Hippocampal formation (tissue), 2 donors: ENCODE measurements at regions not wholly inside any gene's neighbourhood (a gene's known extent, or its start where the extent isn't known, plus 50 kb on each side); places are given as distances from the start of the nearest gene placed in this dataset.
"Not testable (repeated sequence)": the region's sequence is repeated elsewhere in the genome, so short reads cannot be mapped to it uniquely, and the experiment has no call there.

Source experiments
- DNase-seq, 2 donors: peaks; one replicate each; lab custom pipeline; 2025; lab: John Stamatoyannopoulos, UW

- no peak for DNase-seq
These were observed 115.8 kb downstream of the MPP7 start for GRCh38 chr10:28186887-28187578.

GRCh38 chr10:28186461-28186860 lies 116.4 kb downstream of the MPP7 start:
- no peak for DNase-seq

- no peak for DNase-seq
These were observed 118.1 kb downstream of the MPP7 start for GRCh38 chr10:28184810-28185209.

- no peak for DNase-seq
These were observed 121.3 kb downstream of the MPP7 start for GRCh38 chr10:28181478-28182096.

DNA sequence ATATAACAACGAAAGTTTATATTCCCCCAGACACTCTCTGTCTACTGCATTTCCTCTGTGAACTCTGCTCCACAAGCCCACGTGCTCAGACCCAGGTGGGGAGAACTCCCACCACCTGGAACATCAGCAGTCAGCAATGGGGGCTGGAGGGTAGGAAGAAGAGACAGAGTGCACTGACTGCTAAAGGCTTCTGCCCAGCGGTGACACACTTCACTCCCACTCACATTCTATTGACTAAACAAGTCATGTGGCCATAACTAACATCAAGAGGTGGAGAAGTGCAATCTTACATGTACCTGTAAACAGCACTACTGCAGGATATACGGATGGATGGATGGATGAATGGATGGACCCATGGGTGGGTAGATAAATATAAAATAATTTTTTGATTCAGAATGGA lies 122.2 kb downstream of the MPP7 start:
- DNase-seq, result no peak

DNA sequence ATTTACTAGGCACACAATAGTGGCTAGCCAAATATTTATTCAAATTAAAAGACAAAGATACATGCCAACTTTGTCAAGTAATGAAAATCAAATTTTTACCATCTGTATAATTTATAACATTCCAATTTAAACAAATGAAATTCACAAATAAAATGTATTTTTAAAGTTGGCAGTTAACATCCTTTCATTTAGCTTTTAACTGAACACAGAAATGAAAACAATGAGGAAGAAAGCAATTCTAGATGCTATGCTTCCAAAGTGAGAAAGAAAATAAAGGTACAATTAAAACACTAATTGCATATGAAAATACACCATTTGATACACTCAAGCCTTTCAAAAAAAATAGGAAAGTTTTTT lies 123.1 kb downstream of the MPP7 start:
- DNase-seq, result no peak

DNA sequence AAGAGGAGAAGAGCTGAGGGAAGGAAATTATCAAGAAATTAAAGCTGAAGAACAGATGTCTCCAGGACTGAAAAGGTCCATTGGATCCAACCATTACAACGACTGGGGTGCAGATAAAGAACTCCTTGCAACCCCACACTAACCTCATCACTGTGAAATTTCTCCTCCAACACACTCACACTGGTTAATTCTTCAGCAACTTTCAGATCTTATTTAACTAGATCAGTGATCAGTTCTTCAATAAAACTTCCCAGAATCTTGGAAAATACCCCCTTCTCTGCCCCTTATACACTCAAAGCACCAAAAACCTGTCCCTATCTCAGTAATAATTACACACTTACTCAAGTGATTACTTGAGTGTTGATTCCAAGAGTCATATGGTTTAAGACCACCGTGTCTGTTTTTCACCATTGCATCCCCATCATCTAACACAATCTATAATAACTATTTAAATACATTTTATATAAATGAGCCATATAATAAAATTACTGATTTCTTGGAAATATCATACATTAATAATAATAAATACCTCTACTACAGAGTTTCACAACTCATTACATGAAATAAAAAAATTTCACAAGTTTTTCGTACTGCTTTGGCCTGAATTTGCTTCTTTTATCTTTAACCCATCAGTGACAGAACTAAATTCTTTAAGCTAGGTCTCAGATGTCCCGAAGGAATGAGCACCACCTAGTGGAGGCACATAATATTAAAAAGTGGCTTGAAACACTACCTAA lies 123.7 kb downstream of the MPP7 start:
- peak in 1 of 2 donors; percentile 22 for DNase-seq

DNA sequence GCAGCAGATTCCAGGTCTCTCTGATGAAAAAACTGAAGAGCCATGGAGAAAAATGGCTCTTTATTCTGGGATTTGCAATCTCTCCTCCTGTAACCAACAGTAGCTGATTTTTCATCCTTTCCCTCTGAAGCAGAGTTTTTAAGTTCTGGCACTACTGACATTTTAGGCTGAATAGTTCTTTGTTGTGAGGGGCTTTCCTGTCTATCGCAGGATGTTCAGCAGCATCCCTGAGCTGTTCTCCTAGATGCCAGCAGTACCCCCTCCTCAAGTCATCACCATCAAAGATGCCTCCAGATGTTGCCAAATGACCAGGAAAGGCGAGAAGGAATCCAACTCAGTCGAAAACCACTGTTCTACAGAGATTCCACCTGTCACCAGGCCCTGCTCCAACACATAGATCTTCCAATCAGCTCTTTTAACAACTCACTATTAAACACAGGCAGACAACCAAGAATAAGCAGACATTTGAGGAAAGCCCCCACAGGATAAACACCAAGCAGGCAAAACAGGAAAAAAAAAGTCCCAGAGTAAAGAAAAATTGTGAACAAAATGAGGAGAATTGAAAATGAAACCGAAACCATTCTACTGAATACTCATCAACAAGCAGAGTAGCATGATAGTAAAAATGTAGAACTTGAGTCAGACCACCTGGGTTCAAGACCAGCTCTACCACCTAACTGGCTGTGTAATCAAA lies 124.8 kb downstream of the MPP7 start:
- DNase-seq, result no peak

DNA sequence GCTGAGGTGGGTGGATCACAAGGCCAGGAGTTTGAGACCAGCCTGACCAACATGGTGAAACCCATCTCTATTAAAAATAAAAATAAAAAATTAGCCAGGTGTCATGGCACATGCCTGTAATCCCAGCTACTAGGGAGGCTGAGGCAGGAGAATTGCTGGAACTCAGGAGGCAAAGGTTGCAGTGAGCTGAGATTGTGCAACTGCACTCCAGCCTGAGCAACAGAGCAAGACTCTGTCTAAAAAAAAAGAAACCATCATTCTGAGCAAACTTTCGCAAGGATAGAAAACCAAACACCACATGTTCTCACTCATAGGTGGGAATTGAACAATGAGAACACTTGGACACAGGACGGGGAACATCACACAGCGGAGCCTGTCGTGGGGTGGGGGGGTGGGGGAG lies 126.4 kb downstream of the MPP7 start:
- not testable (repeated sequence) for DNase-seq

- DNase-seq, result no peak
These were observed 130.6 kb downstream of the MPP7 start for GRCh38 chr10:28172223-28172610.

DNA sequence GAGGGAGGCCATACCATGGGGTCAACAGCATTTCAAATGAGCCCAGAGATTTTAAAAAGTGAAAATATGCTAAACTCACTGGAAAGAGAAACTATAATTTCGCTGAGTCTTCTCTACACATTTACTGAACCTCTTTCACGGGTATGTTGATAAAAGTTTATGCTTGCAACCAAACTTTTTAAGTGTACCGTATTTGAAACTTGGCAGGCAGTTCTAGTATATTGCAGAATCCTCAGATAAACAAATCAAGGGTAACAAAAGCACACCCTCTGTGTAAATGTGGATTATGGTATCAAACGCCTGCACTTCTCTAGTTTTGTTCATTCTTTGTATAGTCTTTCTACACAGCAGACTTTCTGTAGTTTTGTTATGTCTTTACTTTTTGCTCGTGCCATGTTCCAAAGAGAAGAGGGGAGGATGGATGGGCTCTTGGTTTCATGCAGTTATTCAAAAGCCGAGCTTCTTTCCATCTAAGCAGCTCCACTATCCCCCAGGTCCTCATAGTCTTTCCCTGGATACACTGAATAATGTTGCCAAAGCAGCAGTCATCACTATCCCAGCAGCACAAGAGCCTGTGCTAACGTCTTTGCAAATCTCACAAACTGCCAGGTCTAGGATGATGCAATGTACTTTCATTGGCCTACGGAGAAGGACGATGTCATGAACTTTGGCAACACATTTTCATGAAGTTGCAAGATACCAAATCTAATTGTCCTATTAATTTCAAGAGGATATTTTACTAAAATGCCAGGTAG lies 131.2 kb downstream of the MPP7 start:
- DNase-seq, result no peak

DNA sequence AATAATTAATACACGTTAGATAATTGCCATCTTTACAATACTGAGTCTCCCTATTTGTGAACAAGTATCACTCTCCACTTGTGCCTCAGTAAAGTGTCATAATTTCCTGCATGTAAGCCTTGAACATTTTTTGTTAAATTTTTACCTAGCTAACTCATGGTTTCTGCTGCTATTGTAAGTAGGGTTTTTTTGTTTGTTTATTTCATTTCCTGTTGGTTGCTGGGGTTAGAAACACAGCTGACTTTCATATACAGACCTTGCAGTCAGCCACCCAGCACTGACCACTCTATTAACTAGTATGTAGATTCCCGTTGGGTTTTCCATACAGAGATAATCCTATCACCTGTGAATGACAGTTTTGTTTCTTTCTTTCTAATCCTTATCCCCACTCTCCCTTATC lies 133.3 kb downstream of the MPP7 start:
- DNase-seq, result no peak

DNA sequence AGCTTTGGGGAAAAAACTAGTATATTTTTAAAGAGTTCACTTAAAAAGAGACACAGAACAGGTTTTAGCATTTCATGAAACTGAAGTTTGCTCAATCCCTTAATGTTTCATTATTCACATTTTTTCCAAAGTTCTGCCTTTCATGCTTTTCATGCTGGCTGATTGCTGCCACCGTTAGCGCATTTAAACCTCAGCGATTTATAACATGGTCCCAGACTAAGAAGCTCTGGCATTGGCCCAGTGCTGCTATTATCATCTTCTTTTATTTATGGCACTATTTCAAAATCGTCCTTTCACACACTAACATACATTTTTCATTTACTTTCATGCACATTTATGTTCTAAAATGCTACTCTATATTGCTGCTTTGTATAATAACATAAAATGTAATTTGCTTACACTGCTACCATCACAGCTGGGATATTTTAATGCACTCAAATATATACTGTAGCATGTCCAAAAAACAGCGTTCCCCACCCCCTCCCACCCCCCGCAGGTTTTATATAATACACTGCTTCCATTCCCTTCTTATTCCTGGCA lies 141.9 kb downstream of the MPP7 start:
- DNase-seq, result no peak

DNA sequence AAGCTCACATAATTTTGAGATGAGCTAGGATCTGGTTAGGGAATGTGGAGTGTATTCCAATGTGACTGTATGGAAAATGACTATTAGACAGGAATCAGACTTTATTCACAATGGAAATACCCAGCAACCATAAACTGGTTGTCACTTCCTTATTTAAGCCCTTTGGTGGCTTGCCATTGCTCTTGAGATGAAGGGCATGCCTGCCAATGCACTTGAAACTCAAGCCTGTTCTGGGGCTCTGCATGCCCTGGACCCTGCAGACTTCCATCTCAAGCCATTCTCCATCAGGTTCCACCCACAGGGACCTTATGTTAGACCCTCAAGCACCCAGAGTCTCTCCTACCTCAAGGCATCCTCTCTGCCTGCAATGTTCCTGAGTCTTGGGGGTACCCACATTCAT lies 145.5 kb downstream of the MPP7 start:
- DNase-seq, result no peak

DNA sequence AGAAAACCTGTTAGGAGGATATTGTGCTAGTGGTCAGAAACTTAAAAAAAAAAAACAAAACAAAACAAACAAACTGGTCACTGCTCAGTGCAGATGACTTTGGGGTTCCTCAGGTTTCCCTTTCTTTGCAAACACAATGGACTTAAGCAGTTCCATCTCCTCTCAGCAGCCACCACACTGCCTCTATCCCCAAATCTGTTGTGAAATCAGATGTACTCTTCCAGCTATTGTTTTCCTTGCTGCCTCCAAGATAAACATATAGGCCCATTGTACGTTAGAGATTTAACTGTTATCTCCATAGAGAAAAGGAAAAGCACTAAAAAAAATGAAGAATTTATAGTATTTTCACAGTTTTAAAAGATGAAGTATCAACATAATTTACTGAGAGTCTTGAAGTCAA lies 147.1 kb downstream of the MPP7 start:
- no peak for DNase-seq

DNA sequence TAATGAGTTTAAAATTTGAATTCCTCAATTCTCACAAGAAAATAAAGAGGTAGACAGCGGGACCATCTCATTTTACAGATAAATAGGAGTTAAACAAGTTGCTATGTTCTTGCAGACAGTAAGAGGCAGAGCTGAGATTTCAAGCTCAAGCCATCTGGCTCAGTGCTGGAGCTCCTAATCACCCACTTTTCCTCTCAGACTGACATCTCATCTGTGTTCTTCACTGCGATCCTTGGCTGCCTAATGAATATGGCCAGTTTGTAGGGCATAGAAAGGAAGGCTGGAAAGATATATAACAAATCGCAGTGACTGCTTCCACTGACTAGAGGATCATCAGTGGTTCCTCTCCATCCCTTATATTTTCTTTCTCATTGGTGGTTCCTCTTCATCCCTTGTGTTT lies 151.2 kb downstream of the MPP7 start:
- no peak for DNase-seq

GRCh38 chr10:28149746-28150145 lies 150.9 kb upstream of the ODAD2 start:
- no peak for DNase-seq

DNA sequence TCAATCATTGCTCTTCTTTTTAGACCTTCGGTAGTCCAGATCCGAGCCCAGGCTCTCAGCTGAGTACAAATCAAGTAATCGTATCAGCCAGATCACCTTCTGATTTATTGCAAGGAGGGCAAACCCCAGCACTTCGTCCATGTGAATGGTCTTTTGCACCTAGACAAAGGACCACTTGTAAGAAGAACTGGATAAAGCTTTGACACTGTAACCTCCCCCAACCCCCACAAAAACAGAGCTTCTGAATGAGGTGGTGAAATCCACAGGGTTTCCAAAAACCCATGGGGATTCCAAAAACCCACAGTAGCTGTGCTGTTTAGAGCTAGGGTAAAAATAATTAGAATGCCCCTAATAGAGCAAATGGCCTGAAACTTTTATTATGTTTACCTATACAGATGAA lies 148.8 kb upstream of the ODAD2 start:
- no peak for DNase-seq

DNA sequence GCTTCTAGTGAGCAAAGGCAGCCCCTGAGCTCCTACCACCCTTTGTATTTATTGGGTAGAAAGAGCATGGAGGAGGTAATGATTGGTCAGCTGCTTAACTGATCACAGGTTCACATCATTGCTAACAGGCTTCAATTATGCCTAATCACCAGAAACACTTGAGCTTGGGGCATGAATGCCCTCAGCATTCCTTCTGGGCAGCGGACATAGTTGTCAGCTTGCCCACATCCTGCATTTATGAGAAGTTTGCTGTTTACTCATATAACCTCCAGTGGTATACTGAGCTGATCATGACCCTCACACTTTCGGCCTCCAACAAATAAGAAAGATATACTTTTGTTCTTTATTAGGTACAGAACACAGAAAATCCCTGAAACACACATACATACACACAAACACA lies 140.3 kb upstream of the ODAD2 start:
- DNase-seq, result no peak

DNA sequence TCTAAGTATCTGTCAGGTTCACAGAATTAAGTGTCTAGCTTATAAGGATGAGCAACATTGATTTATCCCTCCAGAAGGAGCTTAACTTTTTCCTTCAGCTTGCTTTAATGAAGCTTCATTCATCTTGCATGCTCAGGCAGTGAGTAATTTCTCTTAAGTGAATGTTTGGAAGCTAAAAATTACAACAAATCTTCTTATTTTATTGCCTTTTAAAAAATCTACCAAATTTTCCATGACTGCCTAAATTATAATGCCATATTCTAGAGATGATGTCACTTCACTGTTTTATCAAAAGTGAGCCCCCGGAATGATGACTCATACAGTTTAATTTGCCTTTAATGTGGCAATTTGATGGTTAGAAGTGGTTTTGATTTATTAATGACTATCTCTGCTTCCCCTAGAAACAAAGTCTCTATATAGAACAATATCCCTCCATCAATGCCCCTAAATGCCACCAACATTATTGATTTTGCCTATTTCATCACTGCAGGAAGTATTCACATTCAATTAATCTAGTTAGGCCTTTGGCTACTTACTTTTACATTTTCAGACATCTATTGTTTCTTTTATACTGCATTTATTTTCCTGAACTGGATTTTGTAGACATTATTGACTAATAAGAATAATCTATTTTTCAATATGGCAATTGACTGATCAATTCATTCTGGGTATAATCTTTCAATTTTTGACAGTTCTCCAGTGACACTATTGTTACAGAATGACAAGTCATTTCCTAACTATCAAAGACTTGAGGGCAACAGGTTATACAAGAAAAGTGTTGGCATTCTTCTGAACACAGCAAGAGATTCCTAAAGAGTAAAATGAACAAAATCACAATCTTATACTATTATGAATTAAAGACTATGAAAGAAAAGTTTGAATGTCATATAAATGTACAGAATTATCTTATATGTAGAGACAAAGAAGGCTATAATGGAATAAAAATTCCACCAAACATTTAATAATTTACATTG lies 139.3 kb upstream of the ODAD2 start:
- no peak for DNase-seq

DNA sequence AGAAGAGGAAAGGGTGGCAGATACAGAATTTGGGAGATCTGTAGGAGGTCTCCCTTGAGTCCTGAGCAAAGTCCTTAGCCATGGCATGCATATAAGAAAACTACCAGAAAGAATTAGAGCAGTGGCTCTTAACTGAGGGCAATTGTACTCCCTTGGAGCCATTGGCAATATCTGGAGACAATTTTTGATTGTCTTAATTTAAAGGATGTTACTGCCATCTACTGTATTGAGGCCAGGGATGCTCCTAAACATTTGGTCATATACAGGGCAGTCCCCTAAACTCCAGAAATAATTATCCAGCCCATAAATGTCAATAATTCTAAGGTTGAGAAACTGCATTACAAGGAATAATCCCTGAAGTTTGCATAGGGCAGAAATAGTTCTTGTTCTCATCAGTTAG lies 136.4 kb upstream of the ODAD2 start:
- DNase-seq, result no peak
